AG04450 (cell line): ENCODE measurements at regions not wholly inside any gene's neighbourhood (a gene's known extent, or its start where the extent isn't known, plus 50 kb on each side); places are given as distances from the start of the nearest gene placed in this dataset.

ENCODE experiments used
- CTCF ChIA-PET: fragments of 300-600, 350-600 bp; formaldehyde crosslinking; extraction: SDS; loops from one replicate; lab custom pipeline; 2022; ENCODE audit warnings: antibody characterized with exemption, inconsistent platforms; lab: Charles Lee
- POLR2A ChIA-PET: fragments of 350-600 bp; formaldehyde crosslinking; extraction: SDS; loops from one replicate; lab custom pipeline; 2021; ENCODE audit warnings: antibody characterized with exemption, inconsistent platforms; lab: Yijun Ruan, JAX
- DNase-seq: peaks from one replicate; pipeline ENCODE4 v3.0.0-alpha.2; 2011; ENCODE audit warnings: low read depth, low spot score
- H3K27ac ChIP-seq: one replicate; pipeline ENCODE4 v1.5.1; 2012; ENCODE audit warnings: low read depth, low read length, control low read depth
- H3K27me3 ChIP-seq: one replicate; pipeline ENCODE4 v1.6.0; 2012; ENCODE audit warnings: low read length; ENCODE audit not compliant: control insufficient read depth, insufficient read depth
- H3K4me3 ChIP-seq: 2 replicates; pipeline ENCODE4 v1.5.1; 2011; ENCODE audit warnings: mild to moderate bottlenecking, low read depth, low read length, control low read depth
- H3K9me3 ChIP-seq: 2 replicates; pipeline ENCODE4 v1.5.1; 2012; ENCODE audit warnings: low read length; ENCODE audit not compliant: control insufficient read depth, insufficient read depth
- CTCF ChIP-seq: IDR thresholded peaks from 2 replicates; pipeline ENCODE4 v1.5.1; 2011; ENCODE audit warnings: low read depth, low read length, control low read depth, inconsistent platforms

- Histone ChIP-seq H3K27me3 (peaks cover 3% of the 10 kb centered on the region), H3K27ac (no peak overlapping the region), H3K9me3 (no peaks in the 10 kb centered on the region), H3K4me3 (no peak overlapping the region)
- CTCF ChIA-PET = no interaction called here
- POLR2A ChIA-PET = no interaction called here
- no peak for TF ChIP-seq CTCF
- DNase-seq = no peak
Observed at GRCh38 chr13:109647699-109648098, 138.7 kb downstream of the IRS2 start.

DNA sequence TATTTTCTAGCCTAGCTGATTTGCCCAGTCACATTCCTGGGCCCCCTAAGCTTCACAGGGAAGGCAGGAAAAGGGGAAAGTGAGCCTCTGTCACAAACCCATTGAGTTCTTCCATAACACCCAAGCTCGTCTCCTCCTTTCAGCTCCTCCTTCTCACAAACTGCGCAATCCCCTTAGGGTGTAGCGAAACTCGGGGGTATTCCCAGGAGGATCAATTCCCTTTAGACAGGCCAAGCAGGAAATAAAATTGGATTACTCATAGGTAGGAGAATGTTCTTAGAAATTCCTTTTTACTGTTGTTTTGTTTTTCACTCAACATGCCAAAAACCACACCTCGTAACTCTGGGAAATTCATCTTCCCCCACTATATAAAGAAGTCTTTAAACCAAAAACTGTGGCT is 139.3 kb downstream of the IRS2 start:
- no peak overlapping the region for H3K4me3 ChIP-seq
- DNase-seq = no peak
- POLR2A ChIA-PET = no interaction called here

DNA sequence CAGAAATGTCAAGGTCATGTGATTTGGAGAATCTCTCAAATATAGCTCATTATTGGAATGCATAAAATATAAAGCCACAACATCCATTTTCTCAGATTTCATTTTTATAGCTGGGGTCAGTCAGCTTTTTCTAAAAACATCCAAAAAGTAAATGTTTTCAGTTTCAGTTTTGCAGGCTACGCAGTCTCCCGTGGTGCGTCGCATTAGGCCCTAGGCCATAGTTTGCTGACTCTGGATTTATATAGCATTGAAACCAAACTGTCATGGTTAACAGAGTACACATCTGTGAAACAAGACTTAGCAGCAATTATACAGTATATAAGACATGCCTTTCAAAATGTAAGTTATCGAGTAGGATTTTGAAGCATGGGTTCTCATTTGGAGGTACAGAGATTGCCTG is 140.0 kb downstream of the IRS2 start:
- Histone ChIP-seq H3K27ac (no peak overlapping the region), H3K27me3 (peaks cover 3% of the 10 kb centered on the region), H3K4me3 (no peak overlapping the region), H3K9me3 (no peaks in the 10 kb centered on the region)
- TF ChIP-seq CTCF = no peak
- no peak for DNase-seq
- POLR2A ChIA-PET = no interaction called here
- CTCF ChIA-PET = no interaction called here

More for the DNA sequence above, 139.3 kb downstream of the IRS2 start:
- H3K27ac ChIP-seq = no peak overlapping the region
- CTCF ChIA-PET = no interaction called here
- no peaks in the 10 kb centered on the region for H3K9me3 ChIP-seq
- H3K27me3 ChIP-seq = peaks cover 3% of the 10 kb centered on the region
- no peak for TF ChIP-seq CTCF

DNA sequence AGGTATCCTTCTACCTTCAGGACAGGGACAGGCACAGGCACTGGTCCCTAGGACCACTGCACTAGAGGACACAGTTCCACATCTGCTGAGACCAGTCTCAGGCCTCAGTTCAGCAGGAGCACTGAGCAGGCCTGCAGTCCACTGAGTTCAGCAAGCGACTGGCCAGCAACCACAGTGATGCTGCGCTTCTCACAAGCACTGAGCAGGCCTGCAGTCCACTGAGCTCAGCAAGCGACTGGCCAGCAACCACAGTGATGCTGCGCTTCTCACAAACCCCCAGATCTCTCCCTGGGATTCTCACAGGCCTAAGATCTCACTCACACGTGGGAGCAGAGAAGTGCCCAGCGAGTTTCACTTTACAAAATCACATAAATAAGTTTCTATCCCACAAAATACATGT is 140.6 kb downstream of the IRS2 start:
- no peak for DNase-seq
- Histone ChIP-seq H3K27me3 (peaks cover 3% of the 10 kb centered on the region), H3K4me3 (no peak overlapping the region), H3K9me3 (peaks cover 2% of the 10 kb centered on the region; the same call in 1 of the 2 replicates), H3K27ac (no peak overlapping the region)
- ChIA-PET POLR2A (no interaction called here), CTCF (no interaction called here)
- no peak for TF ChIP-seq CTCF

DNA sequence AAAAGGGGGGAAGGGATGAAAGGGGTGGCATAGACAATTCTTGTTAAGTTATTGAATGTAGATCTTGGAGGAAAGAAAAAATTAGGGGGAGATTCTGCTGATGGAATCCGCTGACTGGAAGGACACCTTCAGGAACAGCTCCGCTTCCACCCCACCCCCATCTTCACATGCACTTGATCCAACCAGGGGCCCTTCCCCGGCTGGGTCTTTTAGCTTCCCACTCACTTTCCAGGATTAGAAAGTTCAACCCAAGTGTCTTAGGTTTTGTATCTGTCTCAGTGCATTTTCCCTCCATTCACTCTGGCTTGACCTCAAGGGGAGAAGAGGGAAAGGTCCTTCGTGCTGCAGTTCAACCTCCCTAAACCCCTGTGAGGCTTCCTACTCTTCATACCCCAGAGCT is 141.4 kb downstream of the IRS2 start:
- DNase-seq = no peak
- Histone ChIP-seq H3K27me3 (peaks cover 3% of the 10 kb centered on the region), H3K9me3 (peaks cover 10% of the 10 kb centered on the region; the same call in 1 of the 2 replicates), H3K4me3 (no peak overlapping the region), H3K27ac (no peak overlapping the region)
- POLR2A ChIA-PET = no interaction called here
- CTCF ChIA-PET = no interaction called here
- TF ChIP-seq CTCF = no peak
